Skeletal muscle satellite cell (primary cell): ENCODE measurements at regions not wholly inside any gene's neighbourhood (a gene's known extent, or its start where the extent isn't known, plus 50 kb on each side); places are given as distances from the start of the nearest gene placed in this dataset.

Source experiments
- H3K27me3 ChIP-seq: 2 replicates; pipeline ENCODE4 v1.7.0; 2013; ENCODE audit warnings: low read length; ENCODE audit not compliant: control insufficient read depth, insufficient read depth
- H3K36me3 ChIP-seq: 2 replicates; pipeline ENCODE4 v1.7.0; 2013; ENCODE audit warnings: mild to moderate bottlenecking, control low read depth, low read length; ENCODE audit not compliant: insufficient read depth
- H3K4me1 ChIP-seq: 2 replicates; pipeline ENCODE4 v1.7.0; 2013; ENCODE audit warnings: low read length; ENCODE audit not compliant: control insufficient read depth, insufficient read depth
- H3K4me2 ChIP-seq: 2 replicates; pipeline ENCODE4 v1.7.0; 2013; ENCODE audit warnings: mild to moderate bottlenecking, low read length
- H3K4me3 ChIP-seq: 2 replicates; pipeline ENCODE4 v1.7.0; 2013; ENCODE audit warnings: low read length
- H3K9ac ChIP-seq: 2 replicates; pipeline ENCODE4 v1.7.0; 2013; ENCODE audit warnings: mild to moderate bottlenecking, low read depth, low read length, moderate library complexity
- H3K9me3 ChIP-seq: replicated peaks from 2 replicates; pipeline ENCODE4 v1.7.0; 2013; ENCODE audit warnings: mild to moderate bottlenecking, control low read depth, low read length

DNA sequence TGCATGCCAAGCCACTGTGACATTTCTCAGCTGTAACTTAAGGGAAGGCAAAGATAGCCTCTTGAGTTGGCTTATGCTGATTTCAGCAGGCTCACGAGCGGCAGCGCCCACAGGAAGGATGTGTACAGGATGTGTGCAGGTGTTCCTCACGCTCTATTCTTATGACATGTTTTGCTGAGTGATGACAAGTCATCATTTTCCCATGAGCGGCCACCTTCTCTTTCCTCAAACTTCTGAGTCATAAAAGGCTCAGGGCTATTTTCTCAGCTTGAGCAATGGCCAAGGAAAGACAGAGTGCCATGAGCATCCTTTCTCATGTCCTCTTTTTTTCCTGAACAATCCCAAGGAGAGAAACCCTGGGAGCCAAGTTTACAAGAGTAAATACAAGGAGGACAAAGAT lies 365.9 kb downstream of the PLK2 start:
- H3K27me3 ChIP-seq: no peaks in the 10 kb centered on the region
- H3K36me3 ChIP-seq: no peaks in the 10 kb centered on the region
- no peaks in the 10 kb centered on the region for H3K4me1 ChIP-seq
- no peak overlapping the region for H3K4me2 ChIP-seq
- no peak overlapping the region for H3K4me3 ChIP-seq
- H3K9me3 ChIP-seq: no peaks in the 10 kb centered on the region
- H3K9ac ChIP-seq: no peak overlapping the region

DNA sequence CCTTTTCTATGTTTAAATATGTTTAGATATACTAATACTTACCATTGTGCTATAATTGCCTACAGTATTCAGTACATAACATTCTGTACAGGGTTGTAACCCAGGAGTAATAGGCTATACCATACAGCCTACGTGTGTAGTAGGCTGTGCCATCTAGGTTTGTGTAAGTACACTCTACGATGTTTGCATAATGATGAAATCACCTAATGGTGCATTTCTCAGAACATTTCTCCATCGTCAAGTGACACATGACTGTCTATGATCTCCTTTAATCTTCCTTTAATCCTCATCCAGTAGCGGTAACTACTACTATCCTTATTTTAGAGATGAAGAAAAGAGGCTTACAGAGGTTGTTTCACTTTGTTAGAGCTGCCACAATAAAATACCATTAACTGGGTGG lies 369.2 kb downstream of the PLK2 start:
- Histone ChIP-seq H3K9me3 (no peaks in the 10 kb centered on the region), H3K4me2 (no peak overlapping the region), H3K27me3 (no peaks in the 10 kb centered on the region), H3K4me3 (no peak overlapping the region), H3K36me3 (no peaks in the 10 kb centered on the region), H3K4me1 (peaks cover 4% of the 10 kb centered on the region), H3K9ac (no peak overlapping the region)

GRCh38 chr5:58088941-58089340 lies 370.9 kb downstream of the PLK2 start:
- Histone ChIP-seq H3K36me3 (no peaks in the 10 kb centered on the region), H3K9ac (no peak overlapping the region), H3K4me3 (no peak overlapping the region)

GRCh38 chr5:58087905-58088304 lies 372.0 kb downstream of the PLK2 start:
- Histone ChIP-seq H3K4me3 (no peak overlapping the region), H3K4me2 (no peak overlapping the region), H3K27me3 (no peaks in the 10 kb centered on the region), H3K9me3 (no peaks in the 10 kb centered on the region), H3K36me3 (no peaks in the 10 kb centered on the region), H3K9ac (no peak overlapping the region), H3K4me1 (peaks cover 6% of the 10 kb centered on the region)

More at GRCh38 chr5:58088941-58089340, 370.9 kb downstream of the PLK2 start:
- peaks cover 6% of the 10 kb centered on the region for H3K4me1 ChIP-seq
- H3K4me2 ChIP-seq: no peak overlapping the region
- H3K9me3 ChIP-seq: no peaks in the 10 kb centered on the region
- no peaks in the 10 kb centered on the region for H3K27me3 ChIP-seq

DNA sequence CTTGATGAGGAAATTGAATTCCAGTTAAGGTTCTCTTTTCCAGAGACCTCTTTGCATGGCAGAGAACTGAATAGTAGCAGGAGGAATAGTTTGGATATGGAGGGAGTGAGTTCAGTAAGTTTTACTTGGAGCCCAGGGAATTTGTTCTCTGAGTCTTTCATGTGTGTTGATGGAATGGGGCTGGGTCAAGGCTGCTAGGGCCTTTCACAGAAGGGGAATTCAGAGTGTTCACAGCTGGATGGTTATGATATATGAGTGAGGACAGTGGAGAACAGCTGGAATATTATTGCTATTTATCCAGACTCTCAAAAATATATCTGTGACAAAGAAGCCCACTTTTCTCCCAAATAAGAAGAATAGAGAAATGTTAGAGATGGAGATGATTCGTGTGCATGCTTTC lies 372.8 kb downstream of the PLK2 start:
- H3K9me3 ChIP-seq: no peaks in the 10 kb centered on the region
- H3K9ac ChIP-seq: no peak overlapping the region
- H3K27me3 ChIP-seq: no peaks in the 10 kb centered on the region
- H3K4me3 ChIP-seq: no peak overlapping the region
- no peak overlapping the region for H3K4me2 ChIP-seq
- peaks cover 6% of the 10 kb centered on the region for H3K4me1 ChIP-seq
- H3K36me3 ChIP-seq: no peaks in the 10 kb centered on the region

DNA sequence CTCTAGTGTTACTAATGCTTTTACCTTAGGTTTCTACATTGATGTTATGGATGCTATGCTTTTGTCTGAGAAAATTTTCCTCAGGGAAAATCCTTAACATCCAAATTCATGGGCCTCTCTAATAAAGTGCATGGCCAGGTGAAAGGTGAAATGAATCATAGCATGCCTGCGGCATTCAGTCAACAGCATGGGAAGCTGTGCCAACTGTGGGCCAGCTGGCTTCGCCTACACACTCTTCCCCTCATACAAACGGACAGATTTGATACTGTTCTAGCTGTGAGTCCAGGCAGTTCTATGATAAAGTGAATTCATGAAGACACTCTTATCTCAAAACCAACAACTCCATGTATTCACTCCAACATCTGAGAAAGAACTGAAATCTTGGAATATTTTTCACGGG lies 374.1 kb downstream of the PLK2 start:
- no peak overlapping the region for H3K4me2 ChIP-seq
- H3K4me1 ChIP-seq: peaks cover 6% of the 10 kb centered on the region
- H3K36me3 ChIP-seq: no peaks in the 10 kb centered on the region
- no peak overlapping the region for H3K4me3 ChIP-seq
- H3K27me3 ChIP-seq: no peaks in the 10 kb centered on the region
- H3K9me3 ChIP-seq: no peaks in the 10 kb centered on the region
- H3K9ac ChIP-seq: no peak overlapping the region

- Histone ChIP-seq H3K27me3 (no peaks in the 10 kb centered on the region), H3K9me3 (no peaks in the 10 kb centered on the region), H3K4me1 (peaks cover 6% of the 10 kb centered on the region), H3K4me3 (no peak overlapping the region), H3K9ac (no peak overlapping the region), H3K4me2 (no peak overlapping the region), H3K36me3 (no peaks in the 10 kb centered on the region)
Measured at GRCh38 chr5:58081435-58081834, 378.5 kb downstream of the PLK2 start.

DNA sequence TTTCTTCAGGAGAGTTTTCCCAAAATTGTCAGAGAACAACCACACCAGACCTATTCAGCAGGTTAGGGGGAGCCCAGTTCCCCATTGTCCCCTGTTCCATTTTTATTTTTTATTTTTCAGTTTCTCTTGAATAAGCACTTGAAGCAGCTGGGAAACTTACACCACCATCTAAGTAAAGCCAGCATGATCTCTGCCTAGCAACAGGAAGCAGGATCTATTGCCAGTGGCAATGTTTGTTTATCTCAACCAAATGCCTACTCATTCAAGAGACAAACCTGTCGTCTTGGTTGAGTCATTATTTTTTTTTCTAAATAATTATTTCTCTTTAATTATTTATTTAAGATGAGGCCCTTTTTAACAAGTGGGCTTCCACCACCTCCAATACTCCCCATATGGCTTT lies 379.3 kb downstream of the PLK2 start:
- Histone ChIP-seq H3K4me1 (peaks cover 1% of the 10 kb centered on the region), H3K9ac (no peak overlapping the region), H3K9me3 (no peaks in the 10 kb centered on the region), H3K27me3 (no peaks in the 10 kb centered on the region), H3K36me3 (no peaks in the 10 kb centered on the region), H3K4me3 (no peak overlapping the region), H3K4me2 (no peak overlapping the region)

DNA sequence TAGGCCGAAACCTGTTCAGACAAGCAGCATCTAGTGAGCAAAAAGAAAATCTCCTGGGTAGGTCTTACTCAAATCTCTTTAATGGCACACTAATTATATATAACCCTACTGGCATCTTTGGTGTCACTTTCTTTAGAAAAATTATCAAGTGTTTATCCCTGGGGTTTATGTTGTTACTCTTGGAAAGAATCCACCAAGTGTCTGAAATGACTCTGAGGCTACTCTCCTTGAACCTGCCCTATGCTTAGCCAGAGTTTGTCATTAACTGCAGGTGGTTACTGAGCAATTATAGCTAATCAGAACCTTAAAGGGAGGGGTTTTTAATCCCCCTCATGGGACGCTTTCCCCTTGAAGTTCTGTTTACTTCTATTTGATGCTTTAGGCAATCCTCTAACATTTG lies 381.9 kb downstream of the PLK2 start:
- Histone ChIP-seq H3K27me3 (no peaks in the 10 kb centered on the region), H3K4me3 (no peak overlapping the region), H3K36me3 (no peaks in the 10 kb centered on the region), H3K4me1 (no peaks in the 10 kb centered on the region), H3K9me3 (no peaks in the 10 kb centered on the region), H3K4me2 (no peak overlapping the region), H3K9ac (no peak overlapping the region)

DNA sequence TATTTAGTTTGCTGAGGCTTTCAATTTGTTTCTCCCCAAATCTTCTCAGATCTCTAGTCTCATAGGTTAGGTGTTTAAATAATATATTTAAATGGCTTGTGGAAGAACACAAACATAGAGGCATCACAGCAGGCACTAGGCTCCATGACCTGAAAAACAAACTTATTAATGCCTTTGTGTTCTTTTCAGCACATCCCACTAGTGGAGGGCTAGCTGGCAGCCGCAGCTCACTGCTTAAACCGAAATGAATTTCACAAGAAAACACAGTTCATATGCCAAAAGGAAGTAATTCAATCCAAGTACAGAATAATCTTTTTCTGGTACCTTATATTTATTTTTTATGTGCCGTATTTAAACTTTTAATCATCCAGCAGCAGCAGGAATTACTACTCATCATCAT lies 382.5 kb downstream of the PLK2 start:
- no peaks in the 10 kb centered on the region for H3K9me3 ChIP-seq
- H3K4me2 ChIP-seq: no peak overlapping the region
- H3K36me3 ChIP-seq: no peaks in the 10 kb centered on the region
- peaks cover 1% of the 10 kb centered on the region for H3K4me1 ChIP-seq
- no peaks in the 10 kb centered on the region for H3K27me3 ChIP-seq
- H3K4me3 ChIP-seq: no peak overlapping the region
- H3K9ac ChIP-seq: no peak overlapping the region

DNA sequence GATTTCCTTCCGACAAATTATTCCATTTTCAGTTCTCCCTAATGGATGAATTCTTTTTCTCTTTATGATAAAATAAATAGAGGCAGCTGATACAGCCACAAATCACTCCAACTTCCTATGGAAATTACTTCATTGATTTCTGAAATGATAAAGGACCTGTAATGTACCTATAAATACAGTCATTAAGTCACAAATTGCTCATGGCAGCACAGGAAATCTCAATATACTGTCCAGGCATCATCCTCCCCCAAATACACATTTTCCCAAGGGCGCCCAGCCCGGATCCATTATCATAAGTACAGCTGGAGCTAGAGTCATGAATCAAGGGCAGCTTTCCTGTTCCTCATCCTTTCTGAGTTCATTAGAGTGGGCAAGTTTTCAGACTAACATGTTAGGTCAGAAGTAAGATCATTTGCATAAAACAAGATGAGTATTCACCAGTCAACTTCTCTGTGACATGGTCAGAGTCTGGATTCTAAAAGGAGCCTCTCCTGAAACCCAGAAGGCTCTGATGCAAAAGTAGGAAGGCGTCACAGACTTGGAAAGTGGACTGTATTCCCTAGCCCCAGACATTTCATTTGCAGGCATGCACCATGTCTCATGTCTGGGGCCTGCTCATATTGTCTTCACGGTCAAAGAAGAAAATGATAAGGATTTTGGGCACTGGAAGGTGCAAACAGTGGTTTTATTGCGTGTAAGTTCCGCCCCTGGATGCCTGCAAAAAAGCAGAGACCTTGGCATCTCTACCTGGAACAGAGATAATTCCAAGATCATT lies 383.2 kb downstream of the PLK2 start:
- H3K9ac ChIP-seq: no peak overlapping the region
- H3K4me2 ChIP-seq: no peak overlapping the region
- H3K4me3 ChIP-seq: no peak overlapping the region
- H3K27me3 ChIP-seq: no peaks in the 10 kb centered on the region
- H3K4me1 ChIP-seq: peaks cover 5% of the 10 kb centered on the region
- no peaks in the 10 kb centered on the region for H3K9me3 ChIP-seq
- no peaks in the 10 kb centered on the region for H3K36me3 ChIP-seq

DNA sequence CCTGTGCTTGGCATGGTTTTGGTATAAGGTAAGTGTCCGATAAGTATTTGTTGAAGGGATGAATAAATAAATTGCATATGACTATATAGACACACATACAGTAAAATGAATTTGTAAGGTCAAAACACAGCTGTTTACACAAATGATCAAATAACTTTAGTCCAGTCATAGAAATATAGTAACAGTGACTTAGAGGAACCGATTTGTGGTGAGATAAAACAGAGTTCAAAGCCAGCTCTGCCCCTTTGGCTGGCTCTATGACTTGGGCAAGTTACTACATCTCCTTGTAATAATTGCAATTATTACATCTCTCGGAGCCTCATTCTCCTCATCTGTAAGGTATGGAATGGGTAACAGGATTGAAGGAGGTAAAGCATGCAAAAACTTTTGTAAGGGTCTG lies 384.0 kb downstream of the PLK2 start:
- no peaks in the 10 kb centered on the region for H3K9me3 ChIP-seq
- no peaks in the 10 kb centered on the region for H3K27me3 ChIP-seq
- H3K4me3 ChIP-seq: no peak overlapping the region
- no peak overlapping the region for H3K4me2 ChIP-seq
- no peaks in the 10 kb centered on the region for H3K36me3 ChIP-seq
- H3K4me1 ChIP-seq: peaks cover 5% of the 10 kb centered on the region
- no peak overlapping the region for H3K9ac ChIP-seq
